Ovary (tissue), 7 donors: ENCODE measurements at regions not wholly inside any gene's neighbourhood (a gene's known extent, or its start where the extent isn't known, plus 50 kb on each side); places are given as distances from the start of the nearest gene placed in this dataset.

ENCODE experiments used
- DNase-seq, 5 donors: peaks; one replicate each; pipeline ENCODE4 v3.0.0-alpha.2; 2019 to 2020
- H3K27ac ChIP-seq, 2 donors: fragments of 200-600 bp; one replicate each; pipeline versions ENCODE4 v1.5.1 to v1.8.0; 2019 to 2022
- H3K27me3 ChIP-seq: fragments of 200-600 bp; one replicate; pipeline ENCODE4 v1.8.0; 2022
- H3K36me3 ChIP-seq: fragments of 200-600 bp; sonication (generic); one replicate; pipeline ENCODE4 v1.5.1; 2019
- H3K4me1 ChIP-seq: one replicate; pipeline ENCODE4 v1.8.1; 2013; ENCODE audit warnings: mild to moderate bottlenecking, moderate library complexity; ENCODE audit not compliant: insufficient read depth
- H3K4me3 ChIP-seq: fragments of 200-600 bp; sonication (generic); one replicate; pipeline ENCODE4 v1.5.1; 2017
- H3K9me3 ChIP-seq, 2 donors: fragments of 200-600 bp in 1 of 2; sonication (generic) in 1 of 2; one replicate each; pipeline versions ENCODE4 v1.5.1 to v1.8.1; 2013 to 2019; ENCODE audit warnings: mild to moderate bottlenecking in 1 of 2, moderate library complexity in 1 of 2
- CTCF ChIP-seq, 3 donors: fragments of 450-650 bp in 2 of 3; fragments of 200-600 bp in 1 of 3; IDR thresholded peaks; one replicate each; pipeline versions ENCODE4 v1.5.1 to v1.8.0; 2016 to 2022; ENCODE audit warnings: antibody characterized with exemption in 3 of 3, mild to moderate bottlenecking in 1 of 3
- EP300 ChIP-seq: sonication (generic); formaldehyde crosslinking; IDR thresholded peaks from one replicate; pipeline ENCODE4 v1.6.1; 2017; ENCODE audit warnings: antibody characterized with exemption
- POLR2A ChIP-seq: fragments of 450-650 bp; IDR thresholded peaks from one replicate; pipeline ENCODE4 v1.6.1; 2017; ENCODE audit warnings: antibody characterized with exemption, mild to moderate bottlenecking, moderate library complexity
- WGBS, 3 donors: extraction: QIAGEN DNeasy Blood & Tissue Kit in 1 of 3; methylation state at CpG; one replicate each; pipeline versions ENCODE4 v1.1.5 to v1.1.7; 2013 to 2017; 5-methylcytosine and 5-hydroxymethylcytosine counted together
- intact Hi-C, 4 donors: fragments of 100-400 bp; cut with DNase I; formaldehyde crosslinking; loops; one replicate each; pipeline versions ENCODE4 v1.11.0 to v1.15.1; 2022 to 2023
- donor health status: DM: no; HTN: no; CAD: no; lungs with moderate emphysema.
- donor health status: DM: no; HTN: no; CAD: no.
- donor health status: Bipolar disorder and iron deficiency.
- donor health status: DM: no; HTN: no; CAD: no.
- donor health status: DM: yes; HTN: yes; CAD: no.

- Histone ChIP-seq H3K4me3 (no peak overlapping the region), H3K9me3 (no peaks in the 10 kb centered on the region), H3K27ac (no peak overlapping the region), H3K27me3 (no peaks in the 10 kb centered on the region), H3K4me1 (no peaks in the 10 kb centered on the region), H3K36me3 (no peaks in the 10 kb centered on the region)
- intact Hi-C loops, result no loop called here
- no peak for TF ChIP-seq CTCF (IDR thresholded peaks at IDR 0.05)
- TF ChIP-seq POLR2A, result no peak
- no peak for TF ChIP-seq EP300
- no peak for DNase-seq
- 59 to 69% (median 60%) methylated on average over 3 of the region's 3 CpGs for WGBS, 3 donors
Measured at GRCh38 chr5:5967944-5968343, 410.4 kb downstream of the MED10 start.

GRCh38 chr5:5967373-5967772 lies 411.0 kb downstream of the MED10 start:
- Histone ChIP-seq H3K27me3 (no peaks in the 10 kb centered on the region), H3K36me3 (no peaks in the 10 kb centered on the region), H3K9me3 (no peaks in the 10 kb centered on the region), H3K4me1 (no peaks in the 10 kb centered on the region), H3K27ac (no peak overlapping the region), H3K4me3 (no peak overlapping the region)
- 85 to 90% (median 88%) methylated on average over 6 of the region's 6 CpGs for WGBS, 3 donors
- intact Hi-C loops, result no loop called here
- no peak for DNase-seq
- no peak for TF ChIP-seq POLR2A

GRCh38 chr5:5965132-5965531 lies 413.2 kb downstream of the MED10 start:
- no peak overlapping the region for H3K4me3 ChIP-seq
- TF ChIP-seq POLR2A, result no peak
- TF ChIP-seq CTCF (IDR thresholded peaks at IDR 0.05), result no peak
- no peak for TF ChIP-seq EP300
- no peak for DNase-seq
- no peaks in the 10 kb centered on the region for H3K4me1 ChIP-seq
- no peaks in the 10 kb centered on the region for H3K36me3 ChIP-seq
- intact Hi-C loops, result no loop called here
- no peaks in the 10 kb centered on the region for H3K27me3 ChIP-seq
- no peaks in the 10 kb centered on the region for H3K9me3 ChIP-seq
- WGBS, 3 donors, result 72 to 87% (median 74%) methylated on average over 5 of the region's 5 CpGs
- no peak overlapping the region for H3K27ac ChIP-seq

GRCh38 chr5:5964347-5964746 lies 414.0 kb downstream of the MED10 start:
- no peaks in the 10 kb centered on the region for H3K4me1 ChIP-seq
- H3K27me3 ChIP-seq, result no peaks in the 10 kb centered on the region
- H3K9me3 ChIP-seq, result no peaks in the 10 kb centered on the region
- 93 to 97% (median 94%) methylated on average over 4 of the region's 4 CpGs for WGBS, 3 donors
- intact Hi-C loops, result no loop called here
- TF ChIP-seq CTCF (IDR thresholded peaks at IDR 0.05) (no peak), EP300 (no peak), POLR2A (no peak)
- no peak overlapping the region for H3K4me3 ChIP-seq
- DNase-seq, result no peak
- H3K36me3 ChIP-seq, result no peaks in the 10 kb centered on the region
- H3K27ac ChIP-seq, result no peak overlapping the region

- Histone ChIP-seq H3K27ac (no peak overlapping the region), H3K9me3 (no peaks in the 10 kb centered on the region), H3K36me3 (no peaks in the 10 kb centered on the region), H3K27me3 (no peaks in the 10 kb centered on the region), H3K4me1 (no peaks in the 10 kb centered on the region), H3K4me3 (no peak overlapping the region)
- 80 to 96% (median 89%) methylated on average over 2 of the region's 2 CpGs for WGBS, 3 donors
- TF ChIP-seq POLR2A, result no peak
- TF ChIP-seq CTCF (IDR thresholded peaks at IDR 0.05), result no peak
- no peak for TF ChIP-seq EP300
- DNase-seq, result no peak
- intact Hi-C loops, result no loop called here
Measured at GRCh38 chr5:5957737-5958136, 420.6 kb downstream of the MED10 start.
